H9 (cell line): ENCODE measurements at regions not wholly inside any gene's neighbourhood (a gene's known extent, or its start where the extent isn't known, plus 50 kb on each side); places are given as distances from the start of the nearest gene placed in this dataset.

ENCODE experiments used
- DNase-seq: peaks from one replicate; pipeline ENCODE4 v3.0.0-alpha.2; 2017
- H2AFZ ChIP-seq: one replicate; pipeline ENCODE4 v1.6.1; 2013; ENCODE audit warnings: mild to moderate bottlenecking, low read length, control low read depth, moderate library complexity
- H2AK5ac ChIP-seq: 2 replicates; pipeline ENCODE4 v1.6.1; 2013; ENCODE audit warnings: low read length, control low read depth, mixed read lengths; ENCODE audit not compliant: insufficient read length
- H2BK120ac ChIP-seq: one replicate; pipeline ENCODE4 v1.6.1; 2013; ENCODE audit warnings: low read depth, mild to moderate bottlenecking, low read length, control low read depth, inconsistent platforms; ENCODE audit not compliant: poor library complexity, severe bottlenecking
- H2BK12ac ChIP-seq: 2 replicates; pipeline ENCODE4 v1.6.1; 2013; ENCODE audit warnings: low read length, control low read depth, mixed read lengths, low read depth; ENCODE audit not compliant: insufficient read length
- H2BK15ac ChIP-seq: 2 replicates; pipeline ENCODE4 v1.6.1; 2013; ENCODE audit warnings: low read depth, low read length, control low read depth
- H2BK20ac ChIP-seq: one replicate; pipeline ENCODE4 v1.6.1; 2013; ENCODE audit warnings: low read depth, mild to moderate bottlenecking, low read length, control low read depth, inconsistent platforms; ENCODE audit not compliant: poor library complexity, severe bottlenecking
- H2BK5ac ChIP-seq: 2 replicates; pipeline ENCODE4 v1.6.1; 2013; ENCODE audit warnings: low read length, control low read depth, mixed read lengths; ENCODE audit not compliant: insufficient read length
- H3K14ac ChIP-seq: 2 replicates; pipeline ENCODE4 v1.6.1; 2013; ENCODE audit warnings: low read length, control low read depth; ENCODE audit not compliant: insufficient read depth
- H3K18ac ChIP-seq: 2 replicates; pipeline ENCODE4 v1.6.1; 2013; ENCODE audit warnings: low read depth, mild to moderate bottlenecking, mixed read lengths, low read length, control low read depth; ENCODE audit not compliant: insufficient read length
- H3K23ac ChIP-seq: 2 replicates; pipeline ENCODE4 v1.6.1; 2013; ENCODE audit warnings: low read length, control low read depth, mixed read lengths, low read depth; ENCODE audit not compliant: insufficient read length
- H3K23me2 ChIP-seq: 2 replicates; pipeline ENCODE4 v1.6.1; 2013; ENCODE audit warnings: low read depth, mild to moderate bottlenecking, mixed read lengths, low read length, control low read depth; ENCODE audit not compliant: insufficient read length, poor library complexity, severe bottlenecking
- H3K27ac ChIP-seq: 2 replicates; pipeline ENCODE4 v1.5.1; 2013; ENCODE audit warnings: low read length, control low read depth, mixed read lengths, low read depth; ENCODE audit not compliant: insufficient read length
- H3K27me3 ChIP-seq: 2 replicates; pipeline ENCODE4 v1.6.1; 2013; ENCODE audit warnings: low read length, control low read depth, inconsistent platforms; ENCODE audit not compliant: insufficient read depth
- H3K4ac ChIP-seq: 2 replicates; pipeline ENCODE4 v1.6.1; 2013; ENCODE audit warnings: low read depth, mild to moderate bottlenecking, control low read depth, inconsistent platforms, low read length, moderate library complexity
- H3K4me1 ChIP-seq: 2 replicates; pipeline ENCODE4 v1.6.1; 2013; ENCODE audit warnings: low read length, control low read depth, inconsistent platforms; ENCODE audit not compliant: insufficient read depth
- H3K4me2 ChIP-seq: 2 replicates; pipeline ENCODE4 v1.6.1; 2013; ENCODE audit warnings: low read length, control low read depth, mixed read lengths; ENCODE audit not compliant: insufficient read length, insufficient read depth
- H3K56ac ChIP-seq: 2 replicates; pipeline ENCODE4 v1.6.1; 2013; ENCODE audit warnings: low read depth, mild to moderate bottlenecking, mixed read lengths, low read length, control low read depth; ENCODE audit not compliant: insufficient read length
- H3K79me1 ChIP-seq: 2 replicates; pipeline ENCODE4 v1.6.1; 2013; ENCODE audit warnings: low read depth, mild to moderate bottlenecking, moderate library complexity, low read length, control low read depth, inconsistent platforms; ENCODE audit not compliant: insufficient read depth, poor library complexity, severe bottlenecking
- H3K79me2 ChIP-seq: 2 replicates; pipeline ENCODE4 v1.6.1; 2013; ENCODE audit warnings: low read length, control low read depth, inconsistent platforms; ENCODE audit not compliant: insufficient read depth
- H3K9ac ChIP-seq: 2 replicates; pipeline ENCODE4 v1.6.1; 2013; ENCODE audit warnings: low read length, control low read depth, mixed read lengths; ENCODE audit not compliant: insufficient read length; ENCODE audit errors: extremely low read depth
- H3K9me3 ChIP-seq: one replicate; pipeline ENCODE4 v1.6.1; 2013; ENCODE audit warnings: low read depth, low read length, inconsistent platforms; ENCODE audit not compliant: control insufficient read depth
- H3T11ph ChIP-seq: one replicate; pipeline ENCODE4 v1.6.1; 2013; ENCODE audit warnings: mild to moderate bottlenecking, low read length, control low read depth, inconsistent platforms
- H4K20me1 ChIP-seq: one replicate; pipeline ENCODE4 v1.6.1; 2013; ENCODE audit not compliant: control insufficient read depth, insufficient read length, insufficient read depth
- H4K5ac ChIP-seq: 2 replicates; pipeline ENCODE4 v1.6.1; 2013; ENCODE audit warnings: low read depth, mild to moderate bottlenecking, mixed read lengths, low read length, control low read depth; ENCODE audit not compliant: insufficient read length
- H4K8ac ChIP-seq: replicated peaks from 2 replicates; pipeline ENCODE4 v1.6.1; 2013; ENCODE audit warnings: low read length, control low read depth, mixed read lengths, low read depth; ENCODE audit not compliant: insufficient read length
- H4K91ac ChIP-seq: 2 replicates; pipeline ENCODE4 v1.6.1; 2013; ENCODE audit warnings: low read depth, mild to moderate bottlenecking, moderate library complexity, mixed read lengths, low read length, control low read depth; ENCODE audit not compliant: insufficient read length
- H3K27ac Mint-ChIP-seq, 3 experiments: 2 replicates in 2 of 3; 3 replicates in 1 of 3; pipeline ENCODE4 v1.8.0; 2020 to 2021; ENCODE audit warnings: mixed read lengths in 3 of 3, mild to moderate bottlenecking in 1 of 3, moderate library complexity in 1 of 3
- H3K27me3 Mint-ChIP-seq: 2 replicates; pipeline ENCODE4 v1.8.0; 2021; ENCODE audit warnings: low read depth, mild to moderate bottlenecking, moderate library complexity, mixed read lengths
- H3K36me3 Mint-ChIP-seq, 3 experiments: 2 replicates in 2 of 3; 3 replicates in 1 of 3; pipeline ENCODE4 v1.8.0; 2020 to 2021; ENCODE audit warnings: low read depth in 3 of 3, mixed read lengths in 3 of 3; ENCODE audit not compliant: insufficient read depth in 1 of 3
- H3K4me1 Mint-ChIP-seq, 2 experiments: 2 replicates each; pipeline ENCODE4 v1.8.0; 2020; ENCODE audit warnings: mixed read lengths in 2 of 2
- H3K4me3 Mint-ChIP-seq, 2 experiments: 2 replicates in 1 of 2; 3 replicates in 1 of 2; pipeline ENCODE4 v1.8.0; 2020 to 2021; ENCODE audit warnings: mild to moderate bottlenecking in 2 of 2, mixed read lengths in 2 of 2, moderate library complexity in 1 of 2
- H3K9me3 Mint-ChIP-seq, 2 experiments: 2 replicates in 1 of 2; 3 replicates in 1 of 2; pipeline ENCODE4 v1.8.0; 2020; ENCODE audit warnings: mild to moderate bottlenecking in 2 of 2, mixed read lengths in 2 of 2, moderate library complexity in 1 of 2
- WGBS: extraction: QIAGEN DNeasy Blood & Tissue Kit; methylation state at CpG from one replicate; pipeline ENCODE4 v1.1.7; 2013; ENCODE audit warnings: missing lambda C conversion rate, low lambda C conversion rate, mixed read lengths; ENCODE audit not compliant: insufficient read length; ENCODE audit errors: extremely low coverage; 5-methylcytosine and 5-hydroxymethylcytosine counted together
- TF ChIP-seq, protein P1 (sequence below): fragments of 200-600 bp; sonication (generic); conservative IDR thresholded peaks from 3 replicates; pipeline ENCODE4 v1.8.0; 2021; ENCODE audit warnings: antibody characterized with exemption, mild to moderate bottlenecking

DNA sequence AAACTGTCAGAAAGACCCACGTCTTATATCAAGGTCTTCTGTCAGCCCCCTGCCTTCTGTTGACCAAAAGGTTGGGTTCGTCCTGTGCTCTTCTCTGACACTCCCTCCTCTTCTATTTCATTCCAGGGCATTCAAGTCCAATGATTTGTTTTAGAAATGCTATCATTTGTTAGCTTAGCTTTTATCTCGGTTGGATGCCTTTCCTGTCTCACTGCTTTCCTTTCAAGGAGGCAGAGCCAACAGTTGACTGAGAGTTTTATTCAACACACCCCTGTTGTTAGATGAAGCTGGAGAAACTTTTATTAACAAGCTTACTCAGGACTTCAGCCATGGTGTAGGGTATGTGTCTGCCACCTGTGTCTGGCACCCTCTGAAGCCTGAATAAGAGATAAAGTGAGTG is 112.0 kb upstream of the SLC7A14 start:
- Histone ChIP-seq H4K91ac (no peak overlapping the region), H3K79me1 (no peaks in the 10 kb centered on the region), H2BK12ac (no peak overlapping the region), H3K56ac (no peak overlapping the region), H3K27ac (no peak overlapping the region), H3K14ac (no peak overlapping the region), H4K5ac (no peak overlapping the region), H3K23ac (no peak overlapping the region), H4K8ac (no peak overlapping the region), H3K4me2 (peak overlapping the region; percentile 9), H3K27me3 (no peaks in the 10 kb centered on the region), H3K4me1 (peaks cover 4% of the 10 kb centered on the region; the same call in 1 of the 2 replicates), H3K23me2 (no peaks in the 10 kb centered on the region), H3K18ac (no peak overlapping the region), H2BK20ac (no peak overlapping the region), H4K20me1 (no peaks in the 10 kb centered on the region), H3T11ph (no peak overlapping the region), H3K9ac (no peak overlapping the region), H2AFZ (no peak overlapping the region), H2BK15ac (no peak overlapping the region), H2AK5ac (no peak overlapping the region), H3K4ac (no peak overlapping the region), H3K9me3 (no peaks in the 10 kb centered on the region), H2BK5ac (no peak overlapping the region), H3K79me2 (no peaks in the 10 kb centered on the region), H2BK120ac (no peak overlapping the region)
- peaks cover 10 to 13% of the 10 kb centered on the region in 2 experiments for H3K4me1 Mint-ChIP-seq
- no peaks in the 10 kb centered on the region for H3K27me3 Mint-ChIP-seq
- H3K9me3 Mint-ChIP-seq: no peaks in the 10 kb centered on the region
- DNase-seq: no peak
- H3K36me3 Mint-ChIP-seq: no peaks in the 10 kb centered on the region
- no CpG with 5 or more reads among the region's 3 CpGs for WGBS
- TF ChIP-seq, protein P1, sequence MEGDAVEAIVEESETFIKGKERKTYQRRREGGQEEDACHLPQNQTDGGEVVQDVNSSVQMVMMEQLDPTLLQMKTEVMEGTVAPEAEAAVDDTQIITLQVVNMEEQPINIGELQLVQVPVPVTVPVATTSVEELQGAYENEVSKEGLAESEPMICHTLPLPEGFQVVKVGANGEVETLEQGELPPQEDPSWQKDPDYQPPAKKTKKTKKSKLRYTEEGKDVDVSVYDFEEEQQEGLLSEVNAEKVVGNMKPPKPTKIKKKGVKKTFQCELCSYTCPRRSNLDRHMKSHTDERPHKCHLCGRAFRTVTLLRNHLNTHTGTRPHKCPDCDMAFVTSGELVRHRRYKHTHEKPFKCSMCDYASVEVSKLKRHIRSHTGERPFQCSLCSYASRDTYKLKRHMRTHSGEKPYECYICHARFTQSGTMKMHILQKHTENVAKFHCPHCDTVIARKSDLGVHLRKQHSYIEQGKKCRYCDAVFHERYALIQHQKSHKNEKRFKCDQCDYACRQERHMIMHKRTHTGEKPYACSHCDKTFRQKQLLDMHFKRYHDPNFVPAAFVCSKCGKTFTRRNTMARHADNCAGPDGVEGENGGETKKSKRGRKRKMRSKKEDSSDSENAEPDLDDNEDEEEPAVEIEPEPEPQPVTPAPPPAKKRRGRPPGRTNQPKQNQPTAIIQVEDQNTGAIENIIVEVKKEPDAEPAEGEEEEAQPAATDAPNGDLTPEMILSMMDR: no peak
- H3K4me3 Mint-ChIP-seq: no peak overlapping the region
- H3K27ac Mint-ChIP-seq: no peak overlapping the region
